ENCODE measurements at regions not wholly inside any gene's neighbourhood (a gene's known extent, or its start where the extent isn't known, plus 50 kb on each side); places are given as distances from the start of the nearest gene placed in this dataset.

DNA sequence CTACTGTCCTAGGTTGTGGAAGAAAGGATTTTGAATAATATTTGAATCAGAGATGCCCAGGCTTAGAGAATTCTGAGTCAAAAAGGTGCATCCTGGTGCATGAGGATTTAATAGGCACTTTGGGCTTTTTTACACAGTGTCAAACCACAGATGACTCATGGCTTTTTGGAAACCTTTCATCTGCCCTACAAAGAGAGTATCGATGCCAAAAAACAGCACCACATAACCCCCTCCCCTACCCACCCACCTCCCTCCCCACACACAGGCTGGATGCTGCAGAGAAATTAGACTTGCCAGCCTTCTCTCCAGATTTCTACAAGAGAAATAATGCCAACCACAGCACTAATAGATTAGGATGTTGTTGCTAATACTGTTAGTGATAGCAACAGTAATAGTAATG, 779.3 kb downstream of the NLGN4X start:
- no peaks in the 10 kb centered on the region for H3K4me1 ChIP-seq
- H3K36me3 ChIP-seq: no peaks in the 10 kb centered on the region
- TF ChIP-seq, protein P1, sequence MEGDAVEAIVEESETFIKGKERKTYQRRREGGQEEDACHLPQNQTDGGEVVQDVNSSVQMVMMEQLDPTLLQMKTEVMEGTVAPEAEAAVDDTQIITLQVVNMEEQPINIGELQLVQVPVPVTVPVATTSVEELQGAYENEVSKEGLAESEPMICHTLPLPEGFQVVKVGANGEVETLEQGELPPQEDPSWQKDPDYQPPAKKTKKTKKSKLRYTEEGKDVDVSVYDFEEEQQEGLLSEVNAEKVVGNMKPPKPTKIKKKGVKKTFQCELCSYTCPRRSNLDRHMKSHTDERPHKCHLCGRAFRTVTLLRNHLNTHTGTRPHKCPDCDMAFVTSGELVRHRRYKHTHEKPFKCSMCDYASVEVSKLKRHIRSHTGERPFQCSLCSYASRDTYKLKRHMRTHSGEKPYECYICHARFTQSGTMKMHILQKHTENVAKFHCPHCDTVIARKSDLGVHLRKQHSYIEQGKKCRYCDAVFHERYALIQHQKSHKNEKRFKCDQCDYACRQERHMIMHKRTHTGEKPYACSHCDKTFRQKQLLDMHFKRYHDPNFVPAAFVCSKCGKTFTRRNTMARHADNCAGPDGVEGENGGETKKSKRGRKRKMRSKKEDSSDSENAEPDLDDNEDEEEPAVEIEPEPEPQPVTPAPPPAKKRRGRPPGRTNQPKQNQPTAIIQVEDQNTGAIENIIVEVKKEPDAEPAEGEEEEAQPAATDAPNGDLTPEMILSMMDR (IDR thresholded peaks at IDR 0.05): no peak
- H3K9me3 ChIP-seq: no peaks in the 10 kb centered on the region
- H3K27ac ChIP-seq: no peak overlapping the region
- intact Hi-C loops (cut with DNase I): no loop called here
- H3K4me3 ChIP-seq: no peak overlapping the region
- H3K27me3 ChIP-seq: no peaks in the 10 kb centered on the region
- DNase-seq (ENCODE audit: low spot score in 2 of 2): no peak

DNA sequence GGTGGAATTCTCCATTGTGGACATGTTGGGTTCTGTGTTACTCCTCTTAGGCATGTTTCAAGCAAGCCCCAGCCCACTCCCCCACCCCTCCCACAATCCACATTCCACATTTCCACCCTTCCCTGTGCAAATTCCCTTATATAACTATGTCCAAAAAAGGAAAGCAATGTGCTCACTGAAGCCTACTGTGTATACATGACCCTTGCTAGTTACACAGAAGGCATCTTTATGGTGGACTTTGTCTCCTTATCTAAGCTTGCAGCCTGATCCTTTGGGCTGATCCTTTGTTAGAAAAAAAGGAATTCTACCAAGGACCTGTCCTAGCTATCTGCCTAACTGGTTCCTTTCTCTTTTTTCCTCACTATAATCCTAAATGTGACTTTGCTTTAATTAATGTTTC, 796.8 kb downstream of the NLGN4X start:
- intact Hi-C loops (cut with DNase I): no loop called here
- no peaks in the 10 kb centered on the region for H3K36me3 ChIP-seq
- H3K9me3 ChIP-seq: no peaks in the 10 kb centered on the region
- DNase-seq (ENCODE audit: low spot score in 2 of 2): no peak
- H3K27me3 ChIP-seq: no peaks in the 10 kb centered on the region
- TF ChIP-seq, protein P1 (IDR thresholded peaks at IDR 0.05): no peak
- no peak overlapping the region for H3K27ac ChIP-seq
- H3K4me1 ChIP-seq: no peaks in the 10 kb centered on the region
- no peak overlapping the region for H3K4me3 ChIP-seq

DNA sequence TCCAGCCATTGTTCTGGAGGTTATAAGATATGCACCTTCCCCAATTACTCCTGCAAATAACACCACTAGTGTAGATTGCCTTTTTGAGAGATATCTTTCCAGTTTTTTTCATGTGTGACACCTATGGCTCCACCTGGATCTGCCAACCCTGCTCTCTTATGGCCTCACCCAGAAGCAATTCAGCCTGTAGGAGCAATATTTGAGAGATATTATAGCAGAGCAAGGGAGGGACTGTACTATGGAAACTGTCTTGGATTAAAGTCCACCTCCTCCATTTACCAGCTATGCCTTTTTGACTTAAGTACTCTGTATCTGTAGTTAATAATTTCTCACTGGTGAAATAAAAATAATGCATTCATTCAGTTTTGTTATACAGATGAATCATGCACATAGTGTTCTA, 803.5 kb downstream of the NLGN4X start:
- H3K4me3 ChIP-seq: no peak overlapping the region
- DNase-seq (ENCODE audit: low spot score in 2 of 2): no peak
- TF ChIP-seq, protein P1 (IDR thresholded peaks at IDR 0.05): no peak
- no peaks in the 10 kb centered on the region for H3K4me1 ChIP-seq
- intact Hi-C loops (cut with DNase I): no loop called here
- H3K27ac ChIP-seq: no peak overlapping the region
- H3K36me3 ChIP-seq: no peaks in the 10 kb centered on the region
- no peaks in the 10 kb centered on the region for H3K27me3 ChIP-seq
- no peaks in the 10 kb centered on the region for H3K9me3 ChIP-seq

DNA sequence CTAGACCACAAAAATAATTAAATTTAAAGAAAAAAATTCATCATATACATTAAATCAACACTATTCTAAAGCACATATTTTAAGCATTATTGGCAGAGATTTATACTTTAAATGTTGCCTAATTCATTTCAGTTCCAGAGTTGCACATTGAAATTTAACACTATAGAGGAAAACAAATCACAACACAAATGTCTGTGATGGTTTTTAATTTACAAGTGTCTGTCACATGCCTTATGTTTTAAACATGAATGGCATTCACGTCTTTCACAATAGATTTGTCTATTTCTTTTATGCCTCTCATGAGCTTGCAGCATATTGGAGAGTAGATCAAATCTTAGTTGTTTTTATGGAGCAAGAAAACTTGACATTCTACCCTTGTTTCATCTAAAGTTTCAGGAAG, 811.3 kb downstream of the NLGN4X start:
- Histone ChIP-seq H3K36me3 (no peaks in the 10 kb centered on the region), H3K4me3 (no peak overlapping the region), H3K27ac (no peak overlapping the region), H3K4me1 (no peaks in the 10 kb centered on the region), H3K27me3 (no peaks in the 10 kb centered on the region), H3K9me3 (no peaks in the 10 kb centered on the region)
- intact Hi-C loops (cut with DNase I): no loop called here
- TF ChIP-seq, protein P1 (IDR thresholded peaks at IDR 0.05): no peak
- DNase-seq (ENCODE audit: low spot score in 2 of 2): no peak

DNA sequence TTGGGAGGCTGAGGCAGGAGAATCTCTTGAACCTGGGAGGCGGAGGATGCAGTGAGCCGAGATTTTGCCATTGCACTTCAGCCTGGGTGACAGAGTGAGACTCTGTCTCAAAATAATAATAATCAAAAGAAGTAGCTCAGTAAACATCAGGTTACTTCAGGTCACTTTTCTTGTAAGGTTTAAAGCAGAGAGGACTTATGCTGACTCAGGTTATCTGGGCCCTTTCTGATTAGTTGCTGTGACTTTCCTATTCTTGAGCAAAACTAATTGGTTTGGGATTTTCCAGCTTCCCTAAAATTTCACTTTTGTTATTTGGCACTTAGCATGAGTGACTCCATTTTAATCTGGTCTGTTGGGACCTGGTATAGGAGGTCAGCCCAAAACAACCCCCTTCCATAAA, 812.9 kb downstream of the NLGN4X start:
- intact Hi-C loops (cut with DNase I): no loop called here
- H3K9me3 ChIP-seq: no peaks in the 10 kb centered on the region
- TF ChIP-seq, protein P1 (IDR thresholded peaks at IDR 0.05): no peak

DNA sequence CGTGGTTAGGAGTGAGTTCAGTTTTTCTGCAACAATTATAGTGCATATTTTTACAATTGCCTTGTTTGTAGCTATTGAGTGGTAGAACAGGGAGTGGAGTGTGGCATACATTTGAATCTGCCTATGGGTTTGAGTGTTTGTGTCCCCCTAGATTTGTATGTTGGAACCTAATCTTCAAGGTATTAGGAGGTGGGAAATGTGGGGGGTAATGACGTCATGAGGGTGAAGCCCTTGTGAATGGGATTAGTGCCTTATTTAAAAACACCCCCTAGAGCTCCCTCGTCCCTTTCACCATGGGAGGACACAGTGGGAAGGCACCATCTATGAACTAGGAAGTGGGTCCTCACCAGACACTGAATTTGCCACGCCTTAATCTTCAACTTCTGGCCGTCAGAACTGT, 819.6 kb downstream of the NLGN4X start:
- Histone ChIP-seq H3K27ac (no peak overlapping the region), H3K36me3 (no peaks in the 10 kb centered on the region), H3K9me3 (no peaks in the 10 kb centered on the region), H3K4me3 (no peak overlapping the region), H3K27me3 (no peaks in the 10 kb centered on the region), H3K4me1 (no peaks in the 10 kb centered on the region)
- intact Hi-C loops (cut with DNase I): no loop called here
- DNase-seq (ENCODE audit: low spot score in 2 of 2): no peak
- TF ChIP-seq, protein P1 (IDR thresholded peaks at IDR 0.05): no peak

More for the DNA sequence above, 812.9 kb downstream of the NLGN4X start:
- Histone ChIP-seq H3K27ac (no peak overlapping the region), H3K4me1 (no peaks in the 10 kb centered on the region), H3K36me3 (no peaks in the 10 kb centered on the region), H3K4me3 (no peak overlapping the region), H3K27me3 (no peaks in the 10 kb centered on the region)
- no peak for DNase-seq (ENCODE audit: low spot score in 2 of 2)

All from ascending aorta (tissue), 2 donors.